Coronary artery (tissue), 2 donors: ENCODE measurements at regions not wholly inside any gene's neighbourhood (a gene's known extent, or its start where the extent isn't known, plus 50 kb on each side); places are given as distances from the start of the nearest gene placed in this dataset.

Source experiments
- DNase-seq: peaks from one replicate; pipeline ENCODE4 v3.0.0-alpha.2; 2017; ENCODE audit warnings: low spot score
- H3K27ac ChIP-seq, 2 donors: fragments of 200-600 bp; sonication (generic); one replicate each; pipeline ENCODE4 v1.5.1; 2016 to 2019
- H3K4me3 ChIP-seq: fragments of 200-600 bp; sonication (generic); 2 replicates; pipeline ENCODE4 v1.5.1; 2016; ENCODE audit warnings: mild to moderate bottlenecking, moderate library complexity
- TF ChIP-seq, protein P1 (sequence below): fragments of 200-600 bp; sonication (generic); IDR thresholded peaks from one replicate; pipeline ENCODE4 v1.5.1; 2019; ENCODE audit warnings: antibody characterized with exemption

DNA sequence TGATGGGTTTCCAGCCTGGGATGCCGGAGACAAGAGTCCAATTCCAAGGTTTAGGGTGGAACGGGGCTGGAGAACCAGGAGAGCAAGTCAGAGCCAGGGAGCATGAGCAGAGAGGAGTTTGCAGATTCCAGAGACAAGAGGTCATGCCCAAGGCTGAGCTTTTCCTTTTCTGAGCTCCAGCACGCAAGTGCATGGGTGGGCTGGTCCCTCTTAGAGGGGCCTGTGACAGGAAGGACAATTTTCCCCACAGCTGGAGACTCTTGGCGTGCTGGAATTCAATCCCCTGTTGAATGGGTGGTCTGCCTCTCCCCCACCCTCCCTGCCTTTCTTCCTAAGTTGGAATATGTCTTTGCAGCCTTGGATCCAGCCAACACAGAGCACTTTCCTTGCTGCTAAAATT is 431.9 kb downstream of the BCL11B start:
- H3K27ac ChIP-seq: no peak overlapping the region
- H3K4me3 ChIP-seq: no peak overlapping the region
- no peak for DNase-seq
- TF ChIP-seq, protein P1, sequence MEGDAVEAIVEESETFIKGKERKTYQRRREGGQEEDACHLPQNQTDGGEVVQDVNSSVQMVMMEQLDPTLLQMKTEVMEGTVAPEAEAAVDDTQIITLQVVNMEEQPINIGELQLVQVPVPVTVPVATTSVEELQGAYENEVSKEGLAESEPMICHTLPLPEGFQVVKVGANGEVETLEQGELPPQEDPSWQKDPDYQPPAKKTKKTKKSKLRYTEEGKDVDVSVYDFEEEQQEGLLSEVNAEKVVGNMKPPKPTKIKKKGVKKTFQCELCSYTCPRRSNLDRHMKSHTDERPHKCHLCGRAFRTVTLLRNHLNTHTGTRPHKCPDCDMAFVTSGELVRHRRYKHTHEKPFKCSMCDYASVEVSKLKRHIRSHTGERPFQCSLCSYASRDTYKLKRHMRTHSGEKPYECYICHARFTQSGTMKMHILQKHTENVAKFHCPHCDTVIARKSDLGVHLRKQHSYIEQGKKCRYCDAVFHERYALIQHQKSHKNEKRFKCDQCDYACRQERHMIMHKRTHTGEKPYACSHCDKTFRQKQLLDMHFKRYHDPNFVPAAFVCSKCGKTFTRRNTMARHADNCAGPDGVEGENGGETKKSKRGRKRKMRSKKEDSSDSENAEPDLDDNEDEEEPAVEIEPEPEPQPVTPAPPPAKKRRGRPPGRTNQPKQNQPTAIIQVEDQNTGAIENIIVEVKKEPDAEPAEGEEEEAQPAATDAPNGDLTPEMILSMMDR: no peak

DNA sequence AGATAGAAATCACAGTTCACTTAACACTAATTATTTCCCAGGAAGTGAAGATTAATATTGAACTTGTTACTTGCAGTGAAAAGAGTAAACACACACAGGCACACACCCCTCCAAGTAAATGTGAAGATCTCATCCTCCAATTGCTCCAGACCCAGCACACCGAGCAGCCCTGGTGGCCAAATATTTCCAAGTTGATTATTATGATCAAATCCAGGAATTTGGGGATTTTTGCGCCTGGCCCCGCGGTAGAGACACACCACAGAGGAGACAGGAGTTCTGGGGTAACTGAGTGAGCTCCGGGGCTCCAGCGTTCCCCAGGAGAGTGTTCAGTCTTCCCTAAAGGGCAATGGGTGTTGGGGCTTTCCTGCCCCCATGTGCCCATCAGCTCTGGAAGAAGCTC is 431.5 kb downstream of the BCL11B start:
- H3K27ac ChIP-seq: no peak overlapping the region
- TF ChIP-seq, protein P1: no peak
- no peak overlapping the region for H3K4me3 ChIP-seq
- no peak for DNase-seq

DNA sequence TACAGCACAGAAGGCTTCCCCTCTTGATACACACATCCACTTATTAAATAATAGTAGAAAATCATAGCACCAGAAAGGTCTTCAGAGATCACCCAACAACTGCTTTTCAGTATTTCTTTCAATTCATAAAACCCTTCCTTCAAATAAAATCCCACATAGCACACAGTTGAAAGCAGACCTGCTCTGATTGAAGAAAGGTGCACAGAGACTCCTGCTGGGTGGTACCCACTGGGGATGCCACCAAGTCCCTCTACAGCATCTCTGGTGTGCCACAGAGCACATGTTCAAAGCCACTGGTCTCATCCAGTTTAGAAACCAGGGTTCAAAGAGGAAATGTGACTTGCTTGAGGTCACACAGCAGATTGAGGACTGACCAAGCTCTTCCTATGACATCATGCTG is 427.5 kb downstream of the BCL11B start:
- TF ChIP-seq, protein P1: no peak

DNA sequence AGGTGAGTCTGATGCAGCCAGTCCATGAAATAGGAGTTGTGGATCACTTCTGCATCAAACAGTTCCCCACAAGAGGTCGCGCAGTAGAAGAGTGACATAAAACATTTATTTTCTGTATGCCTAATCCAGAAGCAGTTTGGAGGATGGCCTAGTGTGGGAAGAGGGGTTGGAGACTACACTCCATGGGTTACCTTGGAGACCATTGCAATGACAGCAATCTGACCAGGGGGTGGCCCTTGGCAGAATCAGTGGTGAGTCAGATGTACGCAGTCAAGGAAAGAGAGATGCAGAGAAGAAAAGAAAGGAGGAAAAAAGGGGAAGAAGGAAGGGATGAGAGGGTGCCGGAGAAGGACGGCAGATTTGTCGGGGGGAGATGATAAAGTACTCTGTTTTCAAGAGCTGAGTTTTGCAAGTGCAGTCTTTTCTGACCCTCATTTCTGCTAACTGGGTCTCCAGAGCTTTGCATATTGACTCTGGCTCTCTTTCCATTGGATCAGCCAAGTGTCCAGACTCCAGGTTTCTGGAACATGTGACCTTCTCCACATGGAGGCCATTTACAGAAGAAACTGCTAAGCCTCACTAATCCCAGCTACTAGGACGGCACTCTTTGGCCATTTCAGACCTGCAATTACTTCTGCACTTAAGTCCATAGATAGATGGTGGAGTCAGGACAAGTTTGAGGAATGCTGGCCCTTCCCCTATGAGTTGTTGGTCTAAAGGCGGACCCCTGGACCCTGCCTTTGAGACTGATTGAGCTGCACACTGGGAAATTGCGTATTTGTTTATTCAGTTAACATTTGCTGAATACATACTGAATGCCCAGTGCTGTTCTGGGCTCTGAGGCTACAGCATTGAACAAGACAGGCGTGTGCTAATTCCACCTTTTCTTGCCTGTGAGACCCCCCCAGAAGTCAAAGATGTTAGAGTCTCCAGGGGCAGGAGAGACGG is 424.2 kb downstream of the BCL11B start:
- H3K27ac ChIP-seq: no peak overlapping the region
- no peak overlapping the region for H3K4me3 ChIP-seq
- DNase-seq: no peak
- TF ChIP-seq, protein P1: no peak

More for the DNA sequence above, 427.5 kb downstream of the BCL11B start:
- no peak overlapping the region for H3K27ac ChIP-seq
- no peak for DNase-seq
- H3K4me3 ChIP-seq: no peak overlapping the region

DNA sequence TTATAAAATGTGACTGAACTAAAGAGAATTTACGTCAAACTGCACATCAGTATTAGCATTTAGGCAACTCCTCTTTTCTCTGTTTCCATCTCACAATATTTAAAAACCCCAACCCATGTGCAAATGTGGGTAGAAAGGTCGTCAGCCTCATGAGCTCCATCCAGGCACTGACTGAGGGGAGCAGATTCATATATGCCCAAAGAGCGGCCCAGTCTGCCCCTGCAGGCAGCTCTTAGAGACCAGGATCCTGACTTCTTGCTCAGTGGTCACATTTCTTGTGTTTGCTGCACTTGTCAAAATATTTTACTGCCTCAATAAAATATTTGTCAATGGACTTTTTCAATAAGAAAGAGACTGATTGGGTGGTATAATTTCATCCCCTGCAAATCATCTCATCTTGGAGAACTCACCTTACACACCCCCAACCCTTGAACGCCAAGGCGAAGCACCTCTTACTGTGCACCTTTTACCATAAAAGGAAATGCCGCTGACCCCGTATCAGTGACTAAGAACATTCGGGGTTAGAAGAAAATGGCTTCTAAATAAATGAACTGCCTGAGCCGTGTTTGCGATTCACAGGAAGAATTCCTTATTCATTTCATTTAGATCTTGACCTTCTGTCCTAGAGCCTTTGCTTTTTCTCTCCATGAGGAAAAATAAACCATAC is 418.8 kb downstream of the BCL11B start:
- no peak overlapping the region for H3K4me3 ChIP-seq
- TF ChIP-seq, protein P1: no peak
- DNase-seq: peak; percentile 21
- no peak overlapping the region for H3K27ac ChIP-seq

DNA sequence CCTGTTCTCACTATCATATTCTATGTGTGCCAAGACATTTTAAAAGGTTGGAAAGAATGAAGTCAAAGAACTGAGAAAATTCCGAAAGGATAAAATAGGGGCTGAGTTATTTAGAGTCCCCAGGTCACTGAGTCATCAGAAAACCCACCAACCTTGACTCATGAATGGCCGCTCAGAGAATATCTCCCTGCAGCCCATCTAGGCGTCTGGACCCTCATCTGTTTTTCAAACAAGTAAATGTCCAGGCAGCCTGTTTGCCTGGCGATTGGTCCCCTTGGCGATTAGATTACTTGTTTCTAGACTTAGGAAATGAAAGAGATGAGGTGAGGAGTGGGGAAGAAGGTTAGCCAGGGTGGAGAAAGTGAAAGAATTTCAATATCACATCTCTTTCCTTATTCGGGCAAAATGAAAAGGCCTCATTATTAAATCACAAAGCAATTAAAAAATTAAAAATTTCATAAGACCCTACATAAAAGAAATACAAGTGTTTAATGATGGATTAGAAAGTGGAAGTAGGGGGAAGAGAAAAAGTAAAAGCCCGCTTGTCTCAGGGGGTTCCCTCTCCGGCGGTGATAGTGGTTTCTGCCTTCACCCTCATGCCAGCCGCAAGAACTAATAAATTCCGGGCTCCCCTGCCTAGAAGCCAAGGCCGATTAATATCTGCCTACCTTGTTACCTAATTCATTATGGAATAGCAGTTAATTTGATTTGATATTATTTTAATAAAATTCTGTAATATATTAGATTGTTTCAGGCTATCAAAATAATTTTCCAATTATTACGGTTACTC is 415.9 kb downstream of the BCL11B start:
- TF ChIP-seq, protein P1: no peak
- H3K27ac ChIP-seq: no peak overlapping the region
- H3K4me3 ChIP-seq: no peak overlapping the region
- DNase-seq: peak; percentile 16
